ENCODE measurements at regions not wholly inside any gene's neighbourhood (a gene's known extent, or its start where the extent isn't known, plus 50 kb on each side); places are given as distances from the start of the nearest gene placed in this dataset.

DNA sequence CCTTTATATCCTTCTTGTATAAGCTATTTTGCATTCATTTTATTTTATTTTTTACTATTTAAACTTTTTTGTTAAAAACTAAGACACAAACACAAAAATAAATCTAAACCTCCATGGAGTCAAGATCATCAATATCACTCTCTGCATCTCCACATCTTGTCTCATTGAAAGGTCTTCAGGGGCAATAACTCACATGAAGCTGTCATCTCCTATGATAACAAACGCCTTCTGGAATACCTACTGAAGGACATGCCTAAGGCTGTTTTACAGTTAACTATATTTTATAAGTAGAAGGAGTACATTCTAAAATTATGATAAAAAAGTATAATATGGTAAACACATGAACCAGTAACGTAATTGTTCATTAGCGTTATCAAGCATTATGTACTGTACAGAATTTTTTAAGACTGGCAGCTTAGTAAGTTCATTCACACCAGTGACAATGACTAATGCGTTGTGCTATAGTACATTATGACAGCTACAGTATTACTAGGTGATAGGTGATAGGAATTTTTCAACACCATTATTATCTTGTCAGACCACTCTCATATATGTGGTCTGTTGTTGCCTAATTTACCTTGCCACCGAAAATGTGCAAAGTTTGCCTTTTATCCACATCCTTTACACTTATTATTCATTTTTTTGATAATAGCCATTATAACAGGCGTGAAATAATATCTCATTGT lies 390.7 kb upstream of the SLITRK1 start:
- TF ChIP-seq, protein P1, sequence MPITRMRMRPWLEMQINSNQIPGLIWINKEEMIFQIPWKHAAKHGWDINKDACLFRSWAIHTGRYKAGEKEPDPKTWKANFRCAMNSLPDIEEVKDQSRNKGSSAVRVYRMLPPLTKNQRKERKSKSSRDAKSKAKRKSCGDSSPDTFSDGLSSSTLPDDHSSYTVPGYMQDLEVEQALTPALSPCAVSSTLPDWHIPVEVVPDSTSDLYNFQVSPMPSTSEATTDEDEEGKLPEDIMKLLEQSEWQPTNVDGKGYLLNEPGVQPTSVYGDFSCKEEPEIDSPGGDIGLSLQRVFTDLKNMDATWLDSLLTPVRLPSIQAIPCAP (CRISPR knock-in tag; IDR thresholded peaks at IDR 0.05): no peak
- TF ChIP-seq, protein P2, sequence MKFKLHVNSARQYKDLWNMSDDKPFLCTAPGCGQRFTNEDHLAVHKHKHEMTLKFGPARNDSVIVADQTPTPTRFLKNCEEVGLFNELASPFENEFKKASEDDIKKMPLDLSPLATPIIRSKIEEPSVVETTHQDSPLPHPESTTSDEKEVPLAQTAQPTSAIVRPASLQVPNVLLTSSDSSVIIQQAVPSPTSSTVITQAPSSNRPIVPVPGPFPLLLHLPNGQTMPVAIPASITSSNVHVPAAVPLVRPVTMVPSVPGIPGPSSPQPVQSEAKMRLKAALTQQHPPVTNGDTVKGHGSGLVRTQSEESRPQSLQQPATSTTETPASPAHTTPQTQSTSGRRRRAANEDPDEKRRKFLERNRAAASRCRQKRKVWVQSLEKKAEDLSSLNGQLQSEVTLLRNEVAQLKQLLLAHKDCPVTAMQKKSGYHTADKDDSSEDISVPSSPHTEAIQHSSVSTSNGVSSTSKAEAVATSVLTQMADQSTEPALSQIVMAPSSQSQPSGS (CRISPR knock-in tag; IDR thresholded peaks at IDR 0.05; ENCODE audit: borderline replicate concordance, low read depth): no peak
- TF ChIP-seq CREM (CRISPR knock-in tag; IDR thresholded peaks at IDR 0.05): no peak
- Mint-ChIP-seq H3K9me3 (no peaks in the 10 kb centered on the region), H3K27ac (no peak overlapping the region), H3K4me1 (peaks cover 2% of the 10 kb centered on the region; the same call in 1 of the 2 replicates), H3K4me3 (no peak overlapping the region), H3K36me3 (no peaks in the 10 kb centered on the region), H3K27me3 (ENCODE audit: low read depth) (no peaks in the 10 kb centered on the region)
- CTCF ChIA-PET: no interaction called here
- DNase-seq (ENCODE audit: low spot score) (no peak), ATAC-seq (no peak)
- POLR2A ChIA-PET: no interaction called here

- POLR2A ChIA-PET: no interaction called here
- H3K4me1 Mint-ChIP-seq: peaks cover 2% of the 10 kb centered on the region; the same call in 1 of the 2 replicates
- TF ChIP-seq, protein P3, sequence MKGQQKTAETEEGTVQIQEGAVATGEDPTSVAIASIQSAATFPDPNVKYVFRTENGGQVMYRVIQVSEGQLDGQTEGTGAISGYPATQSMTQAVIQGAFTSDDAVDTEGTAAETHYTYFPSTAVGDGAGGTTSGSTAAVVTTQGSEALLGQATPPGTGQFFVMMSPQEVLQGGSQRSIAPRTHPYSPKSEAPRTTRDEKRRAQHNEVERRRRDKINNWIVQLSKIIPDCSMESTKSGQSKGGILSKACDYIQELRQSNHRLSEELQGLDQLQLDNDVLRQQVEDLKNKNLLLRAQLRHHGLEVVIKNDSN (CRISPR knock-in tag; IDR thresholded peaks at IDR 0.05): no peak
- TF ChIP-seq TCF7 (CRISPR knock-in tag; IDR thresholded peaks at IDR 0.05; ENCODE audit: low read depth) (no peak), ESRRA (CRISPR knock-in tag; IDR thresholded peaks at IDR 0.05; ENCODE audit: borderline replicate concordance) (no peak)
- ATAC-seq (no peak), DNase-seq (ENCODE audit: low spot score) (no peak)
- CTCF ChIA-PET: no interaction called here
- no peak overlapping the region for H3K27ac Mint-ChIP-seq
- H3K36me3 Mint-ChIP-seq: no peaks in the 10 kb centered on the region
- H3K9me3 Mint-ChIP-seq: no peaks in the 10 kb centered on the region
- no peaks in the 10 kb centered on the region for H3K27me3 Mint-ChIP-seq (ENCODE audit: low read depth)
- H3K4me3 Mint-ChIP-seq: no peak overlapping the region
These were observed 383.0 kb upstream of the SLITRK1 start for GRCh38 chr13:84265257-84265764.

DNA sequence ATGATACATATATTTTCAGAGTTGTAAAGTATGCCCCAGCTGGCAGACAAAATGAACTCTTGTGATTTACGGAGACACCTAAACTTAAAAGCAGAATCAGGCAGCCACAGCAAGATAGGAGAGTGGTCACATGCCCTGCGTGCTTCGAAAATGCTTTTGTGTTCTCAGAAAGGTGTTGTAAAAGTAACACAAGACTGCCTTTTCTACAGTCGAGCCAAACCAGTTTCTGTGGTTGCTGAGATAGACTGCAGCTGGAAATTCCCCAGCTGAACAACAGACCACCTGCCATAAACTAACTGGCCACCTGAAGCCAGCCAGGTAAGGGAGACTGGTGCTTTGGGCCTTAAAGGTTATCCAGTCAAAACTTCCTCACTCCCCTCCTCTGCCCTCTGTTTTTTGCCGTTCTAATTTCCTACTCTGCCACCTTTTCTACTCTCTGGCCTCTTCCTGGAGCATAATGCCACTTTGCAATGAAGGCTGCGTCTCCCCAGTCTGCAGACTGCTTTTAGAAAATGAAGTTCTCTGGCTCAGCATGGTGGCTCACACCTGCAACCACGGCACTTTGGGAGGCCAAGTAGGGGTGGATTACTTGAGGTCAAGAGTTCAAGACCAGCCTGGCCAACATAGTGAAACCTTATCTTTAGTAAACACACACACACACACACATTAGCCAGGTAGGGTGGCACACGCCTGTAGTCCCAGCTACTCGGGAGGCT lies 381.2 kb upstream of the SLITRK1 start:
- Mint-ChIP-seq H3K27me3 (ENCODE audit: low read depth) (no peaks in the 10 kb centered on the region), H3K27ac (no peak overlapping the region), H3K9me3 (no peaks in the 10 kb centered on the region), H3K4me1 (no peaks in the 10 kb centered on the region), H3K4me3 (no peak overlapping the region), H3K36me3 (no peaks in the 10 kb centered on the region)
- ATAC-seq (no peak), DNase-seq (ENCODE audit: low spot score) (no peak)
- ChIA-PET CTCF (no interaction called here), POLR2A (no interaction called here)
- TF ChIP-seq KAT7 (CRISPR knock-in tag; IDR thresholded peaks at IDR 0.05; ENCODE audit: borderline replicate concordance): no peak
- TF ChIP-seq, protein P4, sequence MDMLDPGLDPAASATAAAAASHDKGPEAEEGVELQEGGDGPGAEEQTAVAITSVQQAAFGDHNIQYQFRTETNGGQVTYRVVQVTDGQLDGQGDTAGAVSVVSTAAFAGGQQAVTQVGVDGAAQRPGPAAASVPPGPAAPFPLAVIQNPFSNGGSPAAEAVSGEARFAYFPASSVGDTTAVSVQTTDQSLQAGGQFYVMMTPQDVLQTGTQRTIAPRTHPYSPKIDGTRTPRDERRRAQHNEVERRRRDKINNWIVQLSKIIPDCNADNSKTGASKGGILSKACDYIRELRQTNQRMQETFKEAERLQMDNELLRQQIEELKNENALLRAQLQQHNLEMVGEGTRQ (CRISPR knock-in tag; IDR thresholded peaks at IDR 0.05): no peak
- TF ChIP-seq, protein P5, sequence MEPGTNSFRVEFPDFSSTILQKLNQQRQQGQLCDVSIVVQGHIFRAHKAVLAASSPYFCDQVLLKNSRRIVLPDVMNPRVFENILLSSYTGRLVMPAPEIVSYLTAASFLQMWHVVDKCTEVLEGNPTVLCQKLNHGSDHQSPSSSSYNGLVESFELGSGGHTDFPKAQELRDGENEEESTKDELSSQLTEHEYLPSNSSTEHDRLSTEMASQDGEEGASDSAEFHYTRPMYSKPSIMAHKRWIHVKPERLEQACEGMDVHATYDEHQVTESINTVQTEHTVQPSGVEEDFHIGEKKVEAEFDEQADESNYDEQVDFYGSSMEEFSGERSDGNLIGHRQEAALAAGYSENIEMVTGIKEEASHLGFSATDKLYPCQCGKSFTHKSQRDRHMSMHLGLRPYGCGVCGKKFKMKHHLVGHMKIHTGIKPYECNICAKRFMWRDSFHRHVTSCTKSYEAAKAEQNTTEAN (CRISPR knock-in tag; IDR thresholded peaks at IDR 0.05): no peak
- no peak for TF ChIP-seq JAZF1 (CRISPR knock-in tag; IDR thresholded peaks at IDR 0.05)
- TF ChIP-seq TCF7 (CRISPR knock-in tag; IDR thresholded peaks at IDR 0.05; ENCODE audit: low read depth): no peak
- no peak for TF ChIP-seq NFATC4 (CRISPR knock-in tag; IDR thresholded peaks at IDR 0.05)
- TF ChIP-seq, protein P6, sequence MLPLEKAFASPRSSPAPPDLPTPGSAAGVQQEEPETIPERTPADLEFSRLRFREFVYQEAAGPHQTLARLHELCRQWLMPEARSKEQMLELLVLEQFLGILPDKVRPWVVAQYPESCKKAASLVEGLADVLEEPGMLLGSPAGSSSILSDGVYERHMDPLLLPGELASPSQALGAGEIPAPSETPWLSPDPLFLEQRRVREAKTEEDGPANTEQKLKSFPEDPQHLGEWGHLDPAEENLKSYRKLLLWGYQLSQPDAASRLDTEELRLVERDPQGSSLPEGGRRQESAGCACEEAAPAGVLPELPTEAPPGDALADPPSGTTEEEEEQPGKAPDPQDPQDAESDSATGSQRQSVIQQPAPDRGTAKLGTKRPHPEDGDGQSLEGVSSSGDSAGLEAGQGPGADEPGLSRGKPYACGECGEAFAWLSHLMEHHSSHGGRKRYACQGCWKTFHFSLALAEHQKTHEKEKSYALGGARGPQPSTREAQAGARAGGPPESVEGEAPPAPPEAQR (CRISPR knock-in tag; IDR thresholded peaks at IDR 0.05): no peak
- no peak for TF ChIP-seq TEAD4 (CRISPR knock-in tag; IDR thresholded peaks at IDR 0.05)
